Effector CD4-positive, alpha-beta T cell (primary cell): ENCODE measurements at regions not wholly inside any gene's neighbourhood (a gene's known extent, or its start where the extent isn't known, plus 50 kb on each side); places are given as distances from the start of the nearest gene placed in this dataset.
"Not testable (repeated sequence)": the region's sequence is repeated elsewhere in the genome, so short reads cannot be mapped to it uniquely, and the experiment has no call there.

ENCODE experiments used
- DNase-seq: peaks from one replicate; pipeline ENCODE4 v3.0.0-alpha.2; 2020

DNA sequence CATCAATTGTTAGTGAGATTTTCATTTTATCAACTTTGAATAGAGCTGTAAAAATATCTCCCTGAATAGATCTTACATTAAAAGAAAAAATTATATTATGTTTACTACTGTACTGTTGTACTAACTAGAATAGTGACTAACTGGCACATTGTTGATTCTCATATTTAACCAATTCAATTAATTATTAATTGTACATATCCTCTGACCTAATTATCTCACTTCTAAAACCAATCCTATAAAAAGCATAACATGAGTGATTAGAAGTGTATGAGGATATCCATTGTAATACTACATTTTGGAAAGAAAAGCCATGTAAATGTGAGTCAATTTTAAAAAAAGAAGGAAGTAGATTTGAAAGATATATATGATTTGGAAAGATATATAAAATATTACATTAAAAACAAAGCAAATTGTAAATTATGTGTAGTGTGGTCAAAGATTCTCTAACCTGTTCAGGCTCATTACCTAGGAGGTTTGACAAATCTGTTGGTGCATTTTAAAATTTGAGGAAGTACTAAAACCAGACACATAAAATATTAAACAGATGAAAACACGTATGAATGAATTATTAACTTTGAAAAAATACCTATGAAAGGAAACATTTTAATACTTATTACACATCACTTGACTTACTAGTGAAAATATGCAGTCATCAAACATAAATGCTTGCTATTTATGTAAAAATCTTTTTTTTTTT is 829.8 kb upstream of the SLC10A2 start:
- DNase-seq, result no peak

DNA sequence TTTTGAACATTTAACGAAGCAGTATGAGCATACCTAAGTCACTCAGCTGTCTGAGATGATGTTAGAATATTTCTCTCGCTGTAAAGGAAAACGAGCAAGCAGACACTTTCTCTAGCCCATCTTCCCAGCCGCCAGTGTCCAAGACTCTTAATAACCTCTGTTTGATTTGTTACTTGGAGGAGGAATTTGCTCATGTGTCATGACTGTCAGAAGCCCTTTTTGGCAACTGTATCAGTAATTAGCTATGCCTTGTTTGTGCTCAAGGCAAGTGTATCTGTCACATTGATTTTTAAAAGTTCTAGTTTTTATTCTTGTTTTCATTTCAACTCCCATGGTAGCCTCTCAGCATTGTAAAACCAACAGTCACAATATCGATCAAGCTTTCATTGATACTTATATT is 828.4 kb upstream of the SLC10A2 start:
- no peak for DNase-seq

DNA sequence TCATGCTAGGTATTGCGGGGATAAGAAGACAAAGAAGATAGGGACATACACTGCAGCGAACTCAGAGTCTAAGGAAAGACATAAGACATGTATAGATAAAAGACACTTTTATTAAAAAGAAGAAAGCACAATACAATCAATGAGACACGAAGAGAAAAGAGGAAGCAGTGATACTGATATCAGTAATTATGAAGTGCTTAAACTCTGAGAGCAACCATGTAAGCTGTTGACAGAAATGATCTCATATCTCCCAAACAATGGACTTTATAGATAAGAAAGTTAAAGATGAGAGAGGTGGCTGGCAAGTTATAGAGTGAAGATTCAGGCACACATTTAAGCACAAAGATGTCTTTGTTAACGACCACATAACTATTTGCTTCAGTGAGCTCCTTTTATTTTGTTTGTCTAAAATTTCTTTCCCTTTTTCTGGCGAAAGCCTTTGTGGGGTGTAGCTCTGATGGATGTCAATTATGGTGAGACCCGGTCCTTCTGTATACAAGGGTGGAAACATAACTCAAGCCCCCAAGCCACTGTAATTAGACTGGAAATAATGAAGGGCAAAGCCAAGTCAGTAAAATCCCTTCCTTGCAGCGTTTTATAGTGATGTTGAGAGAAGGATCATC is 818.0 kb upstream of the SLC10A2 start:
- DNase-seq, result no peak

DNA sequence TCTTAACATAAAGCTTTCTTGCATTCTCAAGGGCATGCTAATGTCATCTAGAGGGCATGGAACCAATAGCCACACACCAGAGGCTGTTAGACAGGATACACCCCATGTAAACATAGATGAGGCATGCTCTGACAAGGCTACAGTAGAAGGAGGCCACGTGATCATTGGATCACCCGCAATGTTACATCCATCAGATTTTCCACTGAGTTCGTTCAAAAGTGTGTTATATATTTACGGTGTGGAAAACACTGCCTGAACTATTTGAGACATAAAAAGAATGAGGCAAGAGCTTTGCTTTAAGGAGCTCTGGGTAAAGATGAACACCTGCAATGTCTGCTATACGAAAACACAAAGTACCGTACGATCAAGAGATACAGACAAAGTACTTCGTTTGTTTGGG is 817.5 kb upstream of the SLC10A2 start:
- DNase-seq, result no peak

DNA sequence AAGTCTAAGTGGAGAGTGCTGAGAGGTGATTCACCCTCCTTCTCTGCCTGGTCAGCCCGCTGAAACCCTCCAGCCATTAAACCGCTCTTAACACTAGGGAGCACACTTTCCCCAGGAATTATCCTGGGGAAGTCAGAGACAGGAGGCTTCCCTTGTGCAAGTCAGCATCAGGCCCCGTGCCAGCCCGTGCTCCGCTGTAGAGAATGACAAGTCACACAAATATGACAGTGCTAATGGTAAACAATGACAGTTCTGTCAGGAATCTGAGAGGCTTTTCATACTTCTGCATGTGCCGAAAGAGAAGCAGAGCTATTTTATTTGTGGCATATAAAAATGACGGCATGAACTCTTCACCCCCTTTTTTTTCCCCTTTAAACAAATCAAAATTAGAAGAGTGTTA is 816.9 kb upstream of the SLC10A2 start:
- DNase-seq, result no peak

DNA sequence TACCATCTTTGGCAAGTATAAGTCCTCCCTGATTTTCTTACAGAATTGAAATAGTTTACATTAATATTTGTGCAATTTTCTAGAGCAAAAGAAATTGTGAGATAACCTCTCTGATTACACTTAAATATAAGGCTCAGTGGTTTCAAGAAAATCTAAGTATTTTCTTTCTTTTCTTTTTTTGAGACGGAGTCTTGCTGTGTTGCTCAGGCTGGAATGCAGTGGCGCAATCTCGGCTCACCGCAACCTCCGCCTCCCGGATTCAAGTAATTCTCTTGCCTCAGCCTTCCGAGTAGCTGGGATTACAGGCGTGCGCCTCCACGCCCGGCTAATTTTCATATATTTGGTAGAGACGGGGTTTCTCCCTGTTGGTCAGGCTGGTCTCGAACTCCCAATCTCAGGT is 813.9 kb upstream of the SLC10A2 start:
- DNase-seq, result not testable (repeated sequence)

DNA sequence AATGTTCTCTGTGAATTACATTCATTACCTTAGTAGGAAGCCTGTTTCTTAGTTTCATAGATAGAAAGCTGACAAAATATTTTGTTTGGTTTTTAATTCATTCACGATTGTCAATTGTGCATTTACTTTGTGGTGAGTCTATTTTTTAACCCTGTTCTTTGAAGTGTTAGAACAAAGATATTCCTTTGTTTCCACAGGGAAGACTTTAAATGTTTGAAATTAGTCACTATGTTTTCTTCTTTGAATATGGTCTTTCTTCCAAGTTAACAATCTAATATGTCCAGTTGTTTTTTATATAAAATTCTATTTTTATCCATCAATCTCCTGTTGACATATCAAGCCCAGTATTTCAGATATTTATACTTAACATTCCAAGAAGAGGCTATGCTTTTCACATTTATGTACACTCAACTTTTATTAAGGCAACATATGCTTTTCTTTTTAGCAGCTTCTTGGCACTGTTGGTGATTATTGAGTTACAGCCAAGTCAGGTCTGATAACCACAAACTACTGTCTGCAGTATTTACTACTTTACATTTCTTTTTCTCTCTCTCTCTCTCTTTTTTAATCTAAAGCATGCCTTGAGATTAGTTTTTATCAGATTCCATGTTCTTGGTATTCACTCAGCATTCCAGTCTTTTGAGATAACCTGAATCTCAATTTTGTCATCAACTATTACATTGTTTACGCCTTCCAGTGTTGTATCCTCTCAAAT is 812.8 kb upstream of the SLC10A2 start:
- no peak for DNase-seq

DNA sequence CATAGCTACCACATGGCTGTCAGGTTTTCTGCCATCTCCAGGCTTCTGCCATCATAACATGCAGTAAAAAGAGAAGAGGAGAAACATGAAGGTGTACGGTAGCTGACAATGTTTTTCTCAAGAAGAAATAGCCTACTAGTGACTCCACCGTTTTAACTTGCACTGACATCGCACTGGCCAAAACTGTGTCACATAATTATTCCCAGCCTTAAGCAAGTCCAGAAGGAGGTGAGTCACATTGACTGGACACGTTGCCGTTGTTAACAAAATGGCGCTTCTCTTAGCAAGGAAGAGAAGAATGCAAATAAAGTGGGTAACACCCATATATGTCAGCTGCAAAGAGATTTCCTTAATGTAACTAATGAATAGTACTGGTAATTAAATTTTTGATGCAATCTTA is 810.4 kb upstream of the SLC10A2 start:
- DNase-seq, result no peak

DNA sequence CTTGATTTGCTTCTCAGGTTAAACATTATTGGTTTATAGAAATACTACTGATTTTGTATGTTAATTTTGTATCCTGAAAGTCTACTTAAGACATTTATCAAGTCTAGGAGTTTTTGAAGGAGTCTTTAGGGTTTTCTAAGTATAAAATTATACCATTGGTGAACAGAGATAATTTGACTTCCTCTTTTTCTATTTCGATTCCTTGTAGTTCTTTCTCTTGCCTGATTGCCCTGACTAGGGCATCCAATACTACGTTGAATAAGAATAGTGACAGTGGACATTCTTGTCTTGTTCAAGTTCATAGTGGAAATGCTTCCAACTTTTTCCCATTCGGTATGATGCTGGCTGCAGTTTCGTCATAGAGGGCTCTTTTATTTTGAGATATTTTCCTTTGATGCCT is 807.5 kb upstream of the SLC10A2 start:
- no peak for DNase-seq

DNA sequence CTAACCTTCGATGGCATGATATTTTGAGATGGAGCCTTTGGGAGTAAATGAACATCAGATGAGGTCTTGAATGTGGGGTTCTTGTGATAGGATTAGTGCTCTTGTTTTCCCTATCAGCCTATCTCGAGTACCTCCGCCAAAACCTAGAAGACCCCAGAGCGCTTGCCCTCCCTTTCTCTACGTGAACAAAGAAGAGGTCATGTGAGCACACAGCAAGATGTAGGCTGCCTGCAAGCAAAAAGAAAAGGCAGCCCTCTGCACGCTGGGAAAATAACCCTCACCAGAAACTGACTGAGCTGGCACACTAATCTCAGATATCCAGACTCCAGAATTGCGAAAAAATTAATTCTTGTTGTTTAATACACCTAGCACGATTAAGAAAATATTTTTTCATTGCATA is 799.8 kb upstream of the SLC10A2 start:
- DNase-seq, result no peak

DNA sequence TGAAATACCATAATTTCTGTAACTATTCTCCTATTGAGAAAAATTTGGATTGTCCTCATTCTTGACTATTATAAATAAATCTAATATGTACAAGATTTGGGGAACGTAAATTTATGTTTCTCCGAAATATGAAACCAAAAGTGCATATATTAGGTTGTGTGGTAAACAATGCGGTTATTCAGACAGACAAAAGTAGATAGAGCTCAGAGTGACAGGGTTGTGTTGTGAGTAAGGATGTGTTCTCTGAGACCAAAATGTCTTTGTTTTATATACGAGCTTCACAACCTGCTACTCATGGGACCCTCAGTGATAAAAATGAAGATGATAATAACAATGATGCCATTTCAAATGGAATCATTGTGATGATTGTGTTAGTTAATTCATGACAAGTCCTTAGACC is 796.3 kb upstream of the SLC10A2 start:
- DNase-seq, result no peak

DNA sequence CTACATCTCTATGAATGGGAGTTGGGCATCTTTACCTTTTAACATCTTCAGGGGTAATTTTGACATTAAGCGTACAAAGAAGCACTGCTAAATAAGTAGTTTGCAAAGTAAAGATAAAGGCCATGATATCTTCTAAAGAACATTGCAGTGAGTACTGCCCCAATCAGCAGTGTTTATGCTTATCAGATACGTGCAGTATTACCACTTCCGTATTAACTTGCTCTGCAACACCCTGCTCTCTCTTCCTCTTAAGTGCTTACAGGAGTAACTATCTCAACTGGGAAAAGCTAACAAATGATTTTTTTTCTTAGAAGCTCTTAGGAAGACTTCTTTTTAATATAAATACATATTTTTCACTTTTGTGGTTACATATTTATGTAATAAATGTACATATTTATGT is 793.7 kb upstream of the SLC10A2 start:
- no peak for DNase-seq

DNA sequence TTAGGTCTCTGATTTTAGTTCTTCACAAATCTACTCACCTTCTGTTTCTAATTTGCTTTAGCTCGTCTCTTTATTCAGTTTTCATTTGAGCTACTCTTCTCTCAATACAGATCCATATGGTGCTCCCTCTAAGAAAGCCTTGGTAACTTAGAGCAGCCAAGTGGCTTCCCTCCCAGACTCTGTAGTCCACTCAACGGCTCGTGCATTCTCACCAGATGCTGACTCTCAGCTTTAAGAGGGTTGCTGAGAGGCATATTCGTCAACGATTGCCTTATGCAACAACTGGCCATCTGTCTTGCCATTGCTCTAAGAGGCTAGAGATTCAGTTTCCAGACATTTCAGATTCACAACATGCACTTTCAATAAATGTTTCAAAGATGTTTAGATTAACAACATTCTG is 785.8 kb upstream of the SLC10A2 start:
- no peak for DNase-seq

DNA sequence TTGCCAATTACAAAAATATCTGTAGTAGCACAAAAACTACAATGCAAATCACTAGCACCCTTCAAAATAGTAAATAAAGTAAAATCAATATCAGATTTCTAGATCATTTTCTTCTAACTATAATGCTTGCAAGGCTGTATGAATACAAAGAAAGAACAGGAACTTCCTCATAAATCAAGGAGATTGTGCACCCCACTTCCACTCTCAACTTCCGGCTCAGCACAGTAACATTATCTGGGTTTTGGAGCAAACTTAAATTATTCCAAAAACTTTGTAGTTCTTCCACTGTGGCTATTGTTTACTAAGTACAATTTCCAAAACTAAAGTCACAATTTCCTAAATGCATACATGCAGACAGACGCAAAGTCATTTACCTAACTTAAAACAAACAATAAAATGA is 778.3 kb upstream of the SLC10A2 start:
- no peak for DNase-seq

DNA sequence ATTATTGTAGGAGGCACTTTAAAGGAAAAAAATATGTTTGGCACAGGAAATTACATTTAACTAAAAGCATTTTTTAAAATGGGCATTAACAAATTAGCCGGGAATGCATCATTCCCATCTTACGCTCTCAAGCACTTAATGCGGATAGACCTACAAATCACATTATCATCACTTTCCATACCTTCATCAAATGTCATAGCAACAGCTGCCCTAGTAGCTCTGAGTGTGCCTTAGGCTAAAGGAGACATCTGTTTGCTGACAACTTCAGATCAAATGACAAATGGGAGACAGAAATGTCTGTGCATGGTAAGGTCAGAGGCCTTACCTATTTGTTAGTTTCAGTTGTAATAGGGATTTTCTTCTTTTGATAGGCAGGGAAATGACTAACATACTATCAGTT is 773.2 kb upstream of the SLC10A2 start:
- no peak for DNase-seq

DNA sequence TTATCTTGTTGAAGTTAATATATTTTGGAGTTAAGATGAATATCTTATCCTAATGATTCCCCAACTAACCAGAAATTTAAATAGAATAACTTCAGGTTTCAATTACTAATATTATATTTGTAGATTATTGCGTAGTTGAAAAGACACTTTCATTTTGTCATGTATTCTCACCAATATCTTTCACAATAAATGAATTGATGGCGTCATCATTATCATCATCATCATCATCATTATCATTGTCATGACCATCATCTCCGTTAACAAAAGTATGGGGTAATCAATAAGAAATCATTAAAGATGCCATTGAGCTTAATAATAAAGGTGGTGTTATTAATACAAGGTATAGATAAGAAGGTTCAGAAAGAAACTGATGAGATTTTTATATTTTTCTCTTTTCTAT is 768.8 kb upstream of the SLC10A2 start:
- DNase-seq, result no peak

DNA sequence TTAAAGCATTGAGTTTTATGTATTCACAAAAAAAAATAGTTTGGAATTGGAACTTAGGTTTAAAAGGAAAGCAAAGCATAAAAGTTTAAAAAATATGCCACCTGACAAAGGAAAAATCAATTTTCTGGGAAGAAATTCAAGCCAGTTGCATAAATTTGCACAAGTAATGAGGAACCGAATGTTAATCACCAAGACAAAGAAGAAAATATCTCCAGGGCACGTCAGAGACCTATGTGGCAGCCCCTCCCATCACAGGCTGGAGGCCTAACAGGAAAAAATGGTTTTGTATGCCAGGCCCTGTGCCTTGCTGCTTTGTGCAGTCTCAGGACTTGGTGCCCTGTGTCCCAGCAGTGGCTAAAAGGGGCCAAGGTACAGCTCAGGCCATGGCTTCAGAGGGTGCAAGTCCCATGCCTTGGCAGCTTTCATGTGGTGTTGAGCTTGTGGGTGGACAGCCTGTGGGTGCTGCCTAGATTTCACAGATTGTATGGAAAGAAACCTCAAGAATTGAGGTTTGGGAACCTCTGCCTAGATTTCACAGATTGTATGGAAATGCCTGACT is 767.2 kb upstream of the SLC10A2 start:
- no peak for DNase-seq

DNA sequence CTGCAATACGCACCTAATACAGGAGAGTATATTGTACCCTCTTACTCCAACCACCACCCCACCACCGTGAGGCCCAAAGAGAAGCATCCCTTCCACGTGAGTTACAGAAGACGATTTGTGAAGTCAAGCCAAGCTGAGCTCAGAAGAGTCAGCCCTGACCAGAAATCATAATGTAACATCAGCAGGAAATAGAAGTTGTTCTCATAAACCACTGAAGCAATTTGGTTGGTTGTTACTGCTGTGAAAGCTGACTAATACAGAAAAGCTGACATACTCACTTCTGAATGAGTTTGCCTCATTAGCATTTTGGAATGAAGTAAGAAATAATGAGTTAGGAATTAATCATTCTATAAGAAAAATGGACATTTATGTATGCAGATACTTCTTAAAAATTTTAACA is 749.4 kb upstream of the SLC10A2 start:
- DNase-seq, result no peak

DNA sequence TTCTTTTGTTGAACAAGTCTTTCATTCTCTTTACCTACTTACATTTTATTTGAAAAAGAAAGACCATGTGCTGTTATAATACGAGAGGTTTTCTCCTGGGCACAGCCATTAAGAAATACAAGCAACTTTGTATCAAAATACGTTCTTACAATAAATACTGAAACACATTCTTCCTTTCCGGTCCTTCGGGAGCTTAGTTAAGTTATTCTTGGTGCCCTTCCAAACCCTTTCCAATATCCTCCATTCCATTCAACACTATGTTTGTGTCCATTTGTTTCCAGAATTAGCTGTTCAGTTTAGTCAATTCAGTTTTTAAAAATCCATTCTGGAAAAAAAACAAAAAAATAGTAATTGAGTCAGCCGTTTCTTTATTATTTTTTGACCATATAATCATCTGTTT is 746.8 kb upstream of the SLC10A2 start:
- DNase-seq, result no peak

DNA sequence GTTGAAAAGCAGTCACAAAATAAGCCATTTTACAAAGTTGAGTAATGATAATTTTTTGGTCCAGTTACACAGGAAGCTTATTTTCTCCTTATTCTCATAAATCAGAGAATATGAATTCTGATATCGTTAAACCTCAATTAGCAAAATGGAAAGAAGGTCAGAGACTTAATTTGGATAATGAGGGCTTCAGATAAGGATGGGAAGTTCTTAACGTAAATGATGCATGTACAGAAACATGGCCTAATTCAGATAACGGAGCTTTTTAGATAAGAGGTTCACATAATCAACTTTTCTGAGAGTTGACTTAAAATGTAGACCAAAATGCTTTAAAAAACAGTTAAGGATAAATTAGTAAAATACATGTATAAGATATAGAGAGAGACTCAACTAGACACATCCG is 746.3 kb upstream of the SLC10A2 start:
- DNase-seq, result no peak

DNA sequence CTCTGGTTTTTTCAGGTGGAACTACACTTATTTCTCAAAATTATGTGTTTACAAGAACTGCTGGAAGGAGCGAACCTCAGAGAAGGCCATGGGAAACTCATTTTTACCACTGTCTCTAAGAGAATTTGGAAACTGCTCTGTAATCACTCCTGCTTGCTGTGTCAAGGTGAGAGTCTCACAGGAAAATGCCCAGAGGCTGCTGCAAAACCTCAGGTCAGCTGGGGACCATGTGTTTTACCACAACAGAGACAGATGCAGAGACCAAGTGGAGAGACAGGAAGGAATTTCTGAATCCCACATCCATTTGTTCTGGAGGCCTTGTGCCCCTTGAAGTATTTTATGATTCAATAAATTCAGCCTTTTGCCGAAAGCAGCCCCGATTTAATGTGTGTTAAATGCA is 743.8 kb upstream of the SLC10A2 start:
- DNase-seq, result no peak

DNA sequence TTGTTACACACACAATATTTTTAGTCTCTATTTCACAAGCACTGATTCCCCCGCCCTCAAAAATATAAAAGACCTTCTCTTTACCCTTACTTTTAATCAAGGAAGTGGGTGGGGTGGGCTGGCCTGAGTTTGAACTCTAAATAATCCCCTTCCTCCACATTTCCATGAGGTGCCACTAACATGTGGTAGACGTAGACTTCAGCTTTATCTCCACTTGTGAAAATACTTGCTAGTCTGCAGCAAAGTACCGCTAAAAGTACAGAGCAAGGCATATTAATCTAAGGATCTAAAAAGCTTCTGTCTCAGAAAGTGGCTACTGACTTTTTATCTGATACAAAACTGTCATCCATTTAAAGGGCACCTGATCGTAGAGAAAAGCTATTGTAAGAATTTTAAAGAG is 739.6 kb upstream of the SLC10A2 start:
- DNase-seq, result no peak

DNA sequence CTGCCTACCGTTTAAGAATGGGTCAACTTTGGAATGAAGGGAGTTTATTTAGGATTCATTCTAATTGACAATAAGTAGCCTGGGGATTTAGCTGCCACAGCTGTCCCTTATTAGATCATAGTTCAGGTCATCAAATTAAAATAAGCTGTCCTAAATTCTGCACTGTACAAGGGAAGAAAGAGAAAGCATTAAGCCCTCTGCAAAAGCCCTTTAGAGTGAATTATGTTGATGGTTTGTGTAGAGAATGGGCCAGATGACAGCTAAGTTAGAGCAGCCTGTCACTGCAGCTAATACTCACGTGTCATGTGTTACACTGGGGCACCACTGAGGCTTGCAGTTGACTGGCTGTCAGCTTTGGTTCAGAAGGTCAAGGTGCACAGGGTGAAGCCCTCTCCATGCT is 737.1 kb upstream of the SLC10A2 start:
- no peak for DNase-seq

DNA sequence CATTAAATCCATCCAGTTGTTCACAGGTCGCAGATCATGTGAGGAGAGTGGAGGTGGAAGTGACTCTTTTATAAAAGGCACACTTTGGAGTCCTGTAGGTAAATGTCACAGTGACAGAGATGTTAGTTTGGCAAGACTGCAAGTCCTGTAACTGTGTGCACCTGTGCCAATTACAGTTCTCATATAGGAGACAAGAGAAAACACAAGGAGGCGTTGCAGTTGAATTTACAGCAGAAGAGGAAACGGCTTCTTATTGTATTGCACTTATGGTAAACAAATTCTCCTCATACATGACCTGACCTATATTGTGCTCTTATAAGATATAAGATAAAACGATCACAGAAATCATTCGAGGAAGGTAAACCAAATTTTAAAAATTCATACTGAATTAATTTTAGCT is 732.8 kb upstream of the SLC10A2 start:
- DNase-seq, result no peak
